ENCODE measurements at regions not wholly inside any gene's neighbourhood (a gene's known extent, or its start where the extent isn't known, plus 50 kb on each side); places are given as distances from the start of the nearest gene placed in this dataset.
"Not testable (repeated sequence)": the region's sequence is repeated elsewhere in the genome, so short reads cannot be mapped to it uniquely, and the experiment has no call there.

- not testable (repeated sequence) for DNase-seq (ENCODE audit: low read depth)
Observed at GRCh38 chr15:31681529-31682259, 348.6 kb upstream of the CHRNA7 start.

DNA sequence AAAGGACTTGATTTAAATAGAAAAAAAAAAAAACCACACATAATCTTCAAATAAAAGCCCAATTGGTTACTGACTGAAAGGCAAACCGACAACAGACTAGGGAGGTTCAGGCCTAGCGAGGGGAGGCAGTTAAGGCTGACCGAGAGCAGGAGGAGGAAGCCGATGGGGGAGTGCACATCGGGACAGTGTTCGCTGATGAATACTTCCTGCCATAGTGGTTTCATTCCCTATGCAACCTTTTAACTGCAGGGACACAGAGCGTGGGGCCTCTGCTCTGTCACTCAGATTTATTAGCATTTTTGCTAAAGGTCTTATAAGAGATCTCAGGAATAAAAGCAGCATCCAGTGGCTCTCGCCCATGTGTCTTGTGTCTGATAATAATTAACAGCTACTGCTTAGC, 343.2 kb upstream of the CHRNA7 start:
- not testable (repeated sequence) for DNase-seq (ENCODE audit: low read depth)

- not testable (repeated sequence) for DNase-seq (ENCODE audit: low read depth)
Observed at GRCh38 chr15:31696509-31696908, 333.8 kb upstream of the CHRNA7 start.

DNA sequence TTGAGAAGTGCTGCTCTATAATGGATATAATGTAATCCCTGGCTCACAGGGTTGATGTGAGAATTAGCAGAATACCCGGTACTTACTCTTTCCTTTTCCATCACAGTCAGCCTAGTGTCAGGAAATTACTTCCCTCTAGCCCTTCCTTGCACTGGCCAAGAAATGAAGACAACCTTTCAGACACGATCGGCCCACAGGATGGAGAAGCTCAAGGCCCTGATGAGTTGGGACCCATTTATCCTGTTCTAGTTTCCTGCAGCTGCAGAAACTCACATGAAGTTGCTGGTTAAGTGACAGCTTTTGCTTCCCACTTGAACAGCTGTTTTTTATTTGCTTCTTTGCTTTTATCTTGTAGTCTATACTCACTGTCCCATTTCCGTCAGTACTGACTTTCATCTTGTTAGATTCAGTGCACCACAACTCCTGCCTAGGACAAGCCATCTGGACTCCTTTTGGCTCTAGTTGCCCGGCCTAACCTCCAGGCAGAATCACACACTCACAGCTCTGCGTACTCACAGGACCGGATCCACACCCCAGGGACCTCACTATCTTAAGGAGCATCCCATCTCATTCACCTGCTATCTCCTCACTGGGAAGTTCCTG, 325.1 kb upstream of the CHRNA7 start:
- not testable (repeated sequence) for DNase-seq (ENCODE audit: low read depth)

GRCh38 chr15:31707944-31708702, 322.2 kb upstream of the CHRNA7 start:
- not testable (repeated sequence) for DNase-seq (ENCODE audit: low read depth)

DNA sequence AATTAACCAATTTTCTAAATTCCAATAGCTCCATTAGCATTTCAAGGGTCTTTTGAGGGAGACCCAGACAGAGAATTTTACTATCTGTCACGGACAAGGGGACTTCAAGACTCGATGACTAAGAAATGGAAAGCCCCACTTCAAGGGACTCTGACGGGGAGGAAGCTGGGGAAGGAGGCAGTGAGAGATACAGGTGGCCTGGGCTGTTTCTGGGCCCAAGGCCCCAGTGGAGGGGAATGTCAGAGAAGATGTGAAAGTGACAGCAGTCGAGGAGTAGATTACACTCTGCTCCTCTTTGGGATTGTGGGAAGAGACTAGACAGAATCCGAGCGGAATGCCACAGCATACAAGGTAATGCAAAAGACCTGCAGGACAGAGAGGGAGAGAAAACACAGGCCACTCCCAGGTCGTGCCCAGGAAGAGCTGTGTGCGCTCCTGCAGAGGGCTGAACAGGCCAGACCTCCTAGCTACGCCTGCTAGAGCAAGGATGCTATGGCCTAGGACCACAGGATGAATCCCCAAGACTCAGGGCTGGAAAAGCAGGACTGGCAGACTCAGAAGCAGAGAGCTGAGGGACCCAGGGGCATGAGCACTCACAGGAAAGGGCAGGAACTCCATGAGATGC, 321.5 kb upstream of the CHRNA7 start:
- not testable (repeated sequence) for DNase-seq (ENCODE audit: low read depth)

DNA sequence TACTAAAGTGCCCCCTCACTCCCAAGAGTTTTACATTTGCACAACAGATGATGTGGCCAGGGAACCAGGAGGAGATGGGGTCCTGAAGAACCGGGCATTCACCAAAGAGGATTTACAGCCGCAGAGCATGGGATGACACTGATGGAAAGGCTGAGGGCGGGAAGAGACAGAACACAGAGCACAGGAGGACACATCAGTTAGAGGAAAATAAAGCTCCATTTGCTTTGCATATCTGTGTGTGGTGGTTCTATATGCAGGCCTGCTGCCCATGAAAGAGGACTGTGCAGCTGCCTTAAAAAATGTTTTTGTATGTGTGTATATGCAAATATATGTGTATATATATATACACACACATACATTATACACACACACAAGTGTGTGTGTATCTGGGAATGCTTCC, 320.8 kb upstream of the CHRNA7 start:
- not testable (repeated sequence) for DNase-seq (ENCODE audit: low read depth)

GRCh38 chr15:31710806-31711205, 319.5 kb upstream of the CHRNA7 start:
- not testable (repeated sequence) for DNase-seq (ENCODE audit: low read depth)

DNA sequence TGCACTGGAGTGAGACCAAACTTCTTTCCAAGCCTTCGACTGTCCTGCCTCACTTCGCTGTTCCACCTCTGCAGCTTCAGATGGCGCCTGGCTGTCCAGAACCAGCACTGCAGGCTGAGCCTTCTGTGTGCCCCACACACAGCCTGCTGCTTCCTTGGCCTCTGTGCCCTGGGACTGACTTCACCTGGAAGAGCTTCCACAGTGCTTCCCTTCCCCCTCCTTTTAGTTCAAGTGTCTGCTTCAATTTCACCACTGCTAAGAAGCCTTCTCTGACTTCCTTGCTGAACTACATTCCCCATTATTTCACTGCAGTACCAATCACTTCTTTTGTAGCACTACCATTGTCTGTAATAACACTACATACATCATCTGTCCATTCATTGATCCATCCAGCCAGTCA, 315.1 kb upstream of the CHRNA7 start:
- not testable (repeated sequence) for DNase-seq (ENCODE audit: low read depth)

DNA sequence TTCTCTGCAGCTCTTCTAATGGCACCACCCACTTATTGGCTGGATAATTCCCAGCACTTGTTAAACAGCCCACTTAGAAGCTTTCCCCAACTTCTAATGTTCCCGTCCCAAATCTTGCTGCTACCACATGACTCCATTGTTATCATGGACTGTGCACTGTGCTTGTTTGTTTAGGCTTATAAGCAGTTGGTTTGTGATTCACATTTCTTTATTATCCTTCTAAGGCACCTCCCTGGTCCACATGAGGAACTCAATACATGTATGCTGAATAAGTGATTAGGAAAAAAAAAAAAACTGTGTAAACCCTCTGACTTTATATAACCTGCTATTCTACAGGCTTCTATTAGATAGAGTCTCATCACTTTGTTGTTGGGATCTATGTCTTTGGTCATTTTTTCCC, 311.7 kb upstream of the CHRNA7 start:
- DNase-seq (ENCODE audit: low read depth) = not testable (repeated sequence)

GRCh38 chr15:31719396-31720022, 310.8 kb upstream of the CHRNA7 start:
- not testable (repeated sequence) for DNase-seq (ENCODE audit: low read depth)

DNA sequence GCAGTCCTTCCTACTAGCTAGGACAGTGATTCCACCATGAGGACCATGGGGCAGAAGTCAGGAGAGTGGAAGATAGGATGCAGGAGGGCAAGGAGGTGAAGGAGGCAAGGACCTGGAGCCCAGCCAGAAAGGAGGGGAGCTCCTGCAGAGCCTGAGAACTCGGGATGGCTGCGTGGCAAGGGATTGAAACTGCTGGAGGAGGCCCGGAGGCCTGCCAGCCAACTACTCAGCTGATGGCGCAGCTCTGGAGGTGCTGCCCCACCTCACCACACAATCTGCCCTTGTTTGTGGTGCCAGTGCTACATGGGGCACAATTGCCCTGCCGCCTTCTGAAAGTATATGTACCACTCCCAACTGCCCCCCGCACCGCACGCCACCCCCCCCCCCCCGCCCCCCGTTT, 307.3 kb upstream of the CHRNA7 start:
- DNase-seq (ENCODE audit: low read depth) = not testable (repeated sequence)

GRCh38 chr15:31724903-31725302, 305.4 kb upstream of the CHRNA7 start:
- DNase-seq (ENCODE audit: low read depth) = not testable (repeated sequence)

DNA sequence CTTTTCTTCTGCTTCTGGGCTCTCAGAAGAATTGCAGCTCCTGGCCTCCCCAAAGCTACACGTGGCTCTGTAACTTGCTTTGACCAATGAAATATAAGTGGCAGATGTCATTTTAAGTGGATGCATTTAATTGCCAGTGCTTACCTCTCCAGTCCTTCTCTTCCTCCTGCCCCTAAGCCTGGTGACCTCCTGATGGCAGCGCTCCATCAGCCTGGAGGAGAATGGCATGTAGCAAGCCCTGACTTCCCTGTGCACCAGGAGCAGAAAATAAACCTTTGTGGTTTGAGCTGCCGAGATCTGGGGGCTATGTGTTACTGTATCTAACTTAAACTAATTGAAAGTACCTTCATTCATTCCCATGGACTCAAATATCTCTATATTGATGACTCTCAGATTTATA, 304.7 kb upstream of the CHRNA7 start:
- DNase-seq (ENCODE audit: low read depth) = not testable (repeated sequence)

- no peak for DNase-seq (ENCODE audit: low read depth)
Observed at GRCh38 chr15:31727612-31728011, 302.7 kb upstream of the CHRNA7 start.

DNA sequence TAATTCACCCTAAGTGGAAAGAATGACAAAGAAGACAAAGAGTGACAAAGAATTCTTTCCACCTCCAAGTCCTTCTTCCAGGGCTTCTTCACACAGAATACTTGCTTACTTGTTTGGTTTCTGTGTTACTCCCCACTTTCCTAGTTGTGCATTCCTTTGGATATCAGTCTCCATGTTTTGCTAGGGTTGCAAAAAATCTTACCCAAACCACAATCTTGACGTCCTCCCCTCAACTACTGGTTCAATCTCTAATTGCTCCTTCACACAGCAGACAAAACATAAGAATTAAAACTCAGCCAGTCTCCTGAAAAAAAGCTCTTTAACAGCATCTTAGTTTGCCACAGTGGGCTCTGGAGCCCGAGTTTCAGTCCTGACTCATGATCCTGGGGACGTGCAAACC, 297.6 kb upstream of the CHRNA7 start:
- DNase-seq (ENCODE audit: low read depth) = no peak

DNA sequence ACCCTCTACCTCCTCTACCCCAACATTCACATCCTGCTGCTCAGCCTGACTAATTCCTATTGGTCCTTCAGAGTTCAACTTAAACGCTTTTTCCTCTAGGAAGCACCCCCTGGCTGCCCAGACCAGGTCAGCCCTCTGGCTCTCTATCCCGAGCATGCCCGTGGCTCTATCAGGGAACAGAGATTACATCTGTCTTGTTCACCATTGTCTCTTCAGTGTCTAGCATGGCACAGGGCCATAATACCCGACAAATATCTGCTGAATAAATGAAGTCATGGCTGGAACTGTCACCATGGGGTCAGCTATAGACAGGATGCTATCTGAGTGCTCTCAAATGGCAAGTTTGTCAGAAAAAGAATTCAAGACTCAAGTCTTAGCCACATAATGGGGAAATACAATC, 296.9 kb upstream of the CHRNA7 start:
- no peak for DNase-seq (ENCODE audit: low read depth)

DNA sequence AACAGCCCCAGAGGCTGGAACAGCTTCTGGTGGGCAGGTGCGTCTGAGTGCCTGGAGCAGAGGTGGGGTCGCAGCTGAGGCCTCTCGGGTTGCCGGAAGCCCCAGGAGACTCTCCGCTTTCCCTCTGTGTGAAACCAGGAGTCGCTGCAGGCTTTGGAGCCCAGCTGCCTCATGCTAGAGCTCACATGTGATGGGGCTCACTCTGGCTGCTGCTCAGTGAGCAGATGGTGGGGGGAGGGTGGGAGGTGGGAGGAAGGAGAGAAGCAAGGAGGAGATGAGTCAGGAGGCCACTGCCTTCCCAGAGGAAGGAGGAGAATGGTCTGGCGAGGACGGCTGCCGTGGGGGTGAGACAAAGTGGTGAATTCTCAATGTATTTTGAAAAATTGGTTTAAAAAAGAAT, 290.1 kb upstream of the CHRNA7 start:
- DNase-seq (ENCODE audit: low read depth) = no peak

DNA sequence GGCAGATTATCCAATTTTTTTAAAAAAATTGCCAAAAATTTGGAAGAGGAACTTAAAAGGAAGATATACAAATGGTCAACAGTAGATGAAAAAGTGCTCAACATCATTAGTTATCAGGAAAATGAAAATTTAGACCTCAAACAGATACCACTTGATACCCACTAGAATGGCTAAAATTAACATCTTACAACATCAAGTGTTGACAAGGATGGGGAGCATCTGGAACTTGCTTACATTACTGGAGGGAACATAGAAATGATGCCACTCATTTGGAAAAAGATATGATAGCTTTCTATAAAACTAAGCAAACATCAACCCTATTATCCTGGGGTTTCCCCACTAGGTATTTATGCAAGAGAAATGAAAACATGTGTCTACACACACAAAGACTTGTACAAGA, 284.5 kb upstream of the CHRNA7 start:
- no peak for DNase-seq (ENCODE audit: low read depth)

- no peak for DNase-seq (ENCODE audit: low read depth)
Observed at GRCh38 chr15:31752065-31752762, 278.1 kb upstream of the CHRNA7 start.

GRCh38 chr15:31752905-31753304, 277.4 kb upstream of the CHRNA7 start:
- no peak for DNase-seq (ENCODE audit: low read depth)

All from stimulated activated CD8-positive, alpha-beta memory T cell treated with anti-CD3 and anti-CD28 coated beads, Interleukin-4, amount 100 ng/mL, for 24 hours (primary cell).